NCI-H2171 treated with DMSO at 0.1 percent for 48 hours (cell line): ENCODE measurements at regions not wholly inside any gene's neighbourhood (a gene's known extent, or its start where the extent isn't known, plus 50 kb on each side); places are given as distances from the start of the nearest gene placed in this dataset.
"Not testable (repeated sequence)": the region's sequence is repeated elsewhere in the genome, so short reads cannot be mapped to it uniquely, and the experiment has no call there.

Experiments used
- DNase-seq: peaks from one replicate; lab custom pipeline; 2025; lab: John Stamatoyannopoulos, UW

DNA sequence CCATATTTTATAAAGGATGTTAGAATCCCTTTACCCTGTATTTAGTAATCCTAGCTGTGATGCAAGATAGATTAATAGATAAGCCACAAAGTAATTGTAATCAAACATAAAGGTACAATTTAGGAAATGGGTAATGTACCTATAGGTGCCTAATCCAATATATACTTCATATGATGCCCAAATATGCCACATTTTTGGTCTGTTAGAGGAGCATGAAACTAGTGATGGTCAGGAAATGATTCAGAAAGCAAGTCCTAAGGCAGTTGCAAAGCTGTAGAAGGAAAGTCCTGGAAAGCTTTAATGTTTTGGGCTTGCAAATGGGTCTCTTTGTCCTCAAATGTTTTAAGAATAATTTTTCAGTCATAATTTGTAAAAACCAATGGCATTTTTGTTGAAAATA is 76.6 kb upstream of the PTPRK start:
- DNase-seq: no peak

DNA sequence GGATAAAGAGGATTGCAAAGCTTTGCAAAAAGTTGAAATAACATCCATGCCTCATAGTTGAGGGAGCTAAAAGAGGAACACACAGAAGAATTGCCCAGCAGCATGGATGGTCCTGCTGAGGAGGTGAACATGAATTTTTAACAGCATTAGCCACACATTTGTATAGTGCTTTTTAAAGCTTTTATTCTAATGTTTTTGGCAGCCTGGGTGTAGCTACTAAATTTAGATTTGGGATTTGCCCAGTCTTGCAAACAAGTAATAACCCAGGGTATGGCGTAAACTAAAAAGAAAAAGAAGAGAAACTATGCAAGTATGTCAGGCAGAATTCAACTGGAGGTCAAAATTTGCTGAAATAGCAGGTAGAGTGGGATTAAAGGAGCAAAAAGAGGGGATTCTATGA is 75.1 kb upstream of the PTPRK start:
- DNase-seq: no peak

GRCh38 chr6:128586095-128586494 is 65.7 kb upstream of the PTPRK start:
- no peak for DNase-seq

DNA sequence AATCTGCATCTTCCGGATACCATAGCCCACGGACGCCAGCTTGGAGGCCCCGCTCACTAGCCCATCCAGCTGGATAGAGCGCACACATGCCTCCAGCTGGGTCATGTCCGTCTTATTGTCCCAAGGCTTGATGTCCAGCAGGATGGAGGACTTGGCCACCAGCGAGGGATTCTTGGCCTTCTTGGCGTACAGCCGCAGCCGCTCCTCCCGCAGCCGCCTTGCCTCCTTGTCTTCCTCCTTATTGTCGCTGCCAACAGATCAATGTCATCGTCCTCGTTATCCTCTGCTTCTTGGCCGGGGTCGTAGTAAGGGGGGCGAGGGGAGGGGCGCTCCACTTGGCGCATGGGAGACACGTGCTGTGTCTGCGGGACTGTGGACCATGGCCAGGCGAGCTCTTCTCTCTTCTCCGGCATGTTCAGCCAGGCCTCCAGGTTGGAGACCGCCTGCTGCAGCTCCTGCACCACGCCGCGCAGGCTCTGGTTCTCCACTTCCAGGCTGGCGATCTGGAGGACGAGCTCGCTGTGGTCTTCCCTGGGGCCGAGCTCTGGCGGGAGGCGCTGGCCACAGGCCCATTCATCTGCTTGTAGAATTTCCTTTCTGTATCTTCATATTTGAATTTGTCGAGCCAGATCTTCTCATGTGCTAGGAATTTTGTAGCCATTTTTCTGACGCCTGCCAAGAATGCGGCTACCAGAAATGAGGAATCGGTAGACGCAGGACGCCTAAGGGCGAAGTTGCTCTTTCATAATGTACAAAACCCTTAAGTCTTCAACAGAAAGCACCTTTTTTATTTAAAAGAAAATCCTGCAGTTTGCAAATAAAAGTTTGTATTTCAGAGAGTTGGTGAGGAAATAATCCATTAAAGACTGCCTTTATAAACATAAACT is 60.1 kb upstream of the PTPRK start:
- DNase-seq: no peak

DNA sequence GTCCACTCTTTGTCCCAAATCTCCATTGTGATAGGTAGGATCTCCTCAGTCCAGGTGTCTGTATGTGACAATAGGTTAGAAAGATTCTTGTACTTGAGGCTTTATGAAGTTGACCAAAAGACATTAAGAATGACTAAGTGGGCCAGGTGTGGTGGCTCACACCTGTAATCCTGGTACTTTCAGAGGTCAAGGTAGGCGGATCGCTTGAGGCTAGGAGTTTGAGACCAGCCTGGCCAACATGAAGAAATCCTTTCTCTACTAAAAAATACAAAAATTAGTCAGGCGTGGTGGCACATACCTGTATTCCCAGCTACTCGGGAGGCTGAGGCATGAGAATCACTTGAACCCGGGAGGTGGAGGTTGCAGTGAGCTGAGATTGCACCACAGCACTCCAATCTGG is 54.9 kb upstream of the PTPRK start:
- DNase-seq: not testable (repeated sequence)

- DNase-seq: no peak
Observed at GRCh38 chr6:128574402-128574801, 54.0 kb upstream of the PTPRK start.

DNA sequence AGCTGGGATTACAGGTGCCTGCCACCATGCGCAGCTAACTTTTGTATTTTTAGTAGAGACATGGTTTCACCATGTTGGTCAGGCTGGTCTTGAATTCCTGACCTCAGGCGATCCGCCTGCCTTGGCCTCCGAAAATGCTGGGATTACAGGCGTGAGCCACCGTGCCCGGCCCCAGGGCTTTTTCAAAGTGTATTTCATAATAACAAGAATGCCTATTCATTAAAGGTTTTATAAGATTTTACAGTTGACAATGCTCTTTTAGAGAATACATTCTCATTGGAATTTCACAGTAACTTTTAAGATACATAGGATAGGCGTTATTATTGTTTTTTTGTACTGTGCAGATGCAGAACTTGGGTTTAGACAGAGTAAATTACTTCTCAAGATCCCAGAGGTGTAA is 52.6 kb upstream of the PTPRK start:
- no peak for DNase-seq

DNA sequence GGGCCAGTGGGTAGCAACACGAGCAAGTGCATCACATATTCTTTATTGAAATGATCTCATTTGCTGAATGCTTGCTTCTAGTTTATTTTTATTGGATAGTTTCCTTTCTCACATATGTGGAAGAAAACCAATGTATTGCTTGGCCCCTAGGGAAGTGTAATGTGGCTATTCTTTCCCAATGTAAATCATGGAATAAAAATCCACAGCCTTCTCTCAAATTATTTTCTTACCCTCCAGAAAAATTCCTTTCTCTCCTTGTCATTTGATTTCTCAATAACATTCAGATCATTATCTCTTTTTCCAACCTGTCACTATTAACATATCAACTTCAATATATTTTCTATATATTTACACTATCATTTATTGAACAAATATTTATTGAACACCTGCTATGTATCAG is 51.9 kb upstream of the PTPRK start:
- no peak for DNase-seq

- no peak for DNase-seq
Observed at GRCh38 chr6:128570680-128571063, 50.3 kb upstream of the PTPRK start.

DNA sequence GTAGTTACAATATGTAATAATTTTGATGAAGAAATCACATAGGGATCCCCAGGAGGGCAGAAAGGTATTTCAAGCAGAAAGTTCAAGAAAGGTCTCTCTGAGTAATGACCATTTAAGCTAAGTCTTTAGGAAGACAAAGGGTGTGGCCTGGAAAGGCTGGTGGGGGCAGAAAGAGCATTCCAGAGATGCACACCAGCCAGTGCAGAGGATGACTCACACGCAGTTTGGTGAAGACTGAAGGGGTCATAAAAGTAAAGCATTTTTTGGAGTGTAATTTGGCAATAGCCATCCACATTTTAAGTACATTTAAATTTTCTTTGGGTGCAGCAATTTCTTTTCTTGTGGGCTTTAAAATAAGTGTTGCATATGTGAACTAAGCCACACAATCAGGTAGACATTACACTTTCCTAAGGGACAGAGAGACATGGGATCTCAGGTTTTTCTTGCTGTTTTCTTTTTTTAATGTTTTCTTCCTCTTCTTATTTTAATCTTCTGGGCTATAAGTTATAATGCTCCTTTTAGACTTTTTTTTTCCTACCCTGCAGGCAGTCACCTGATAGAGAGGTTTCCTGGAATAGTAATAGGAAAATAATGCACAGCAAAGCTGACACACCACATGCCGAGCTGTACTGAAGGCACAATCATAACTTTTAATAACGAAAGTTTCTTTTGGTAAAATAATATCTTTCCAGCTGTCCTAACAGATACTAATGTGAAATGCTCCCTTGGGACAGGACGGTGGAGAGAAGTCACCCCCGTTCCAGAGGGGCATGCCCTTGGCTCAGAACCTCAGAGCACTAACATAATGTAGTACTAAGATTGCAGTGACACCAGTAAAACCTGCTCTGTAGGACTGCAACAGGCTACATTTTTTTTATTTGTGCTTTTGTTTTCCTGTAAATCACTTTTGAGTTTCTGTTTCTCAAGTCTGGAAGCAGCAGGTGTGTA is 49.6 kb upstream of the PTPRK start:
- DNase-seq: peak; percentile 51
